ENCODE measurements at regions not wholly inside any gene's neighbourhood (a gene's known extent, or its start where the extent isn't known, plus 50 kb on each side); places are given as distances from the start of the nearest gene placed in this dataset.
"Not testable (repeated sequence)": the region's sequence is repeated elsewhere in the genome, so short reads cannot be mapped to it uniquely, and the experiment has no call there.

DNA sequence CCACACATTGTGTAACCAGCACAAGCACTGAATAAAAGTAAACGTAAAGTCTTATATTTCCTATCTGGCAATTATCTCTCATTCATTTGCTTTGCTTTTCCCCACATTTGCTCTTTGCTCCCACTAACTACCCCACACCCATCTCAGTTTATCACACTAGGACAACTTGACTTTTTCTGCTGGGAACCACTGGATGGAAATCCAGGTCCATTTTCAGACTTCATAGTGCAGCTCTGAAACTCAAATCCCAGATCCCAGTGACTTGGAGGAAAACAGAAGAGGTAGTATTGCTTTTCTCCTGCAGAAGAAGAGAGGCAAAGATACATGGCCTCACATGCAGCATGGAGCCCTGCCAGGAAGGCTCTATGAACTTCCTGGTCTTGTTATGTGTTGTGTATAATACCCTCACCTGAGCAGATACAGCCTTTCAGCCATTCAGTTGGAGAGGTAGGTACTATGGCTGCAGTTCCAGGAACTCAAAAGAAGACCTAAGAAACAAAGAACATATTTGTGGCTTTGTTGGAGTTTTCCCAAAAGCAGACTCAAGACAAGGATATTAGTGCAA, 90.0 kb upstream of the NIPBL start:
- DNase-seq = no peak

DNA sequence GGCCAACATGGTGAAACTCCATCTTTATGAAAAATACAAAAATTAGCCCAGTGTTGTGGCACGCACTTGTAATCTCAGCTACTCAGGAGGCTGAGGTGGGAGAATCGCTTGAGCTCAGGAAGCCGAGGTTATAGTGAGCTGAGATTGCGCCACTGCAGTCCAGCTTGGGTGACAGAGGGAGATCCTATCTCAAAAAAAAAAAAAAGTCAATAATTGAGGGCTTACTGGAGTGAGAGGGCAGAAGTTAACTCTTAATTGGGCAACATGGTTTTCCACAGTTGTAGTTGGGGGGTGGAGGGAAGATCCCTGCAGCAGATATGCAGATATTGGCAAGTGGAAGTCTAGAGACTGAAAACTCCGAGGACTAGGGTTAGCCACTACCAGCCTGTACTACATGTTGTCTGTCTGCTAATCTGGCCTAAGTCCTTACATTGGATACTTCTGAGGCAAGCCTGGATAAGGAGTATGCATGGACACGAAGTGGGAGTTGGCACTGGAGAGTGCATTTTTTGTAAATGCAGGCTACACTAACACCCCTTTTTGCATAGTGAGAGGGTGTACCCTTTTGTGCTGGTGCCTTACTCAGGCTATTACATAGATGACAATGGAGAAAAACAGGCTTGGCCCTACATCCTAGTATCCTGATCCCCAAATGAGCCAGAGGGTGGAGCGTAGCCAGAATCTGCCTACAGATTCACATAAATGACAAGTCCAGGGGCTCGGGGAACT, 89.0 kb upstream of the NIPBL start:
- no peak for DNase-seq

DNA sequence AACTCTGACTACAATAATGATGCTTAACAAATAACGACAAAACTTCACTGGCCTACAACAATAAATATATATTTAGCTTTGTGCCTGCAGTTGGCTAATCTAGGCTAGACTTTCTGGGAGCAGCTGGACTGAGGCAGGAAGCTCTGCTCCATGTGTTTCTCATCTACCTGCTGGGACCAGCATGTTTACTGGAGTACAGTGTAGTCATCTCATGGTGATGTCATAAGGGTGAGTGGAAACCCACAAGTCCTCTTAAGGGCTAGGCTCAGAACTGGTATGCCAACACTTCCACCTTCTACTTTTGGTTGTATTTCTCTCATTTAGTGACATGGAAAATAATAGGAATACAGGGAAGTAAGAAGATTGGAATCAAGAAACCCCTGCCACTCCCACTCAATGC, 85.7 kb upstream of the NIPBL start:
- no peak for DNase-seq

DNA sequence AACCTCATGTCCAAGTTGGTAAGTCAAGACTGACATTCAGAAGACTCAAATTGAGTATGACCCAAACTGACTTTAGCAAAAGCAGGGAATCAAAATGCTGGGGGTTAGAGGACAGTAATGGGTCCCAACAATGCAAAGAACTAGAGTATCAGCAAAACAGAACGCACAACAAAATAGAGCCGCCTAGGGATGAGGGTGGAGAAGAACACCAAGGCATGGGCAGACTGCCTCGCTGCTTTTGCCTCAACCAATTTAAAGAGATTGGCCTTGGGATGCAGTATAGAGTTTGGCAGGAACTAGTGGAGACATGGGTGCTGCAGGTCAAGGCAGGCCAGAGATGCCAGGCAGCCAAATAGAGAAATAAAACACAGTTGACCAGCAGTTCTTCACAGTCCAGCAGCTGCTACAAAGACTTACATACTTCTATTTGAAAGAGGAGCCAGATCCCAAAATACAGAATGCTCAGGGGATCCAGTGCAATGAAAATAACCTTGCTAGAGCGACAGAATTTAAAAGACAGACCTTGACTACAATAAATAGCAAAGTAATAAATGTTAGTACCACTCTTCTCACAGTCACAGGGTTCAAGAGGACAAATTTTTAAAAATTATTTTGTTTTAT, 83.9 kb upstream of the NIPBL start:
- DNase-seq = no peak

DNA sequence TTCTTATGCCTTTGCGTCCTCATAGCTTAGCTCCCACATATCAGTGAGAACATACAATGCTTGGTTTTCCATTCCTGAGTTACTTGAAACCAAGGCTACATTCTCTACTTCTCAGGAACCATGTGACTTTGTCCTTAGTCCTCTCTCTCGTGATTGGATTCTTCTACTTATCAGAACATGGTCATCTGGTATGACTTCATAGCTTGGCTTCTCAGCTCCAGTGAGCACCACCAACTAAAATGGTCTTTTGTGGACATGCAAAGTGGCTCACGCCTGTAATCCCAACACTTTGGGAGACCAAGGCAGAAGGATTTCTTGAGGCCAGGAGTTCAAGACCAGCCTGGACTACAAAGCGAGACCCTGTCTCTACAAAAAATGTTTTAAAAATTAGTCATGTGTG, 81.2 kb upstream of the NIPBL start:
- DNase-seq = no peak

DNA sequence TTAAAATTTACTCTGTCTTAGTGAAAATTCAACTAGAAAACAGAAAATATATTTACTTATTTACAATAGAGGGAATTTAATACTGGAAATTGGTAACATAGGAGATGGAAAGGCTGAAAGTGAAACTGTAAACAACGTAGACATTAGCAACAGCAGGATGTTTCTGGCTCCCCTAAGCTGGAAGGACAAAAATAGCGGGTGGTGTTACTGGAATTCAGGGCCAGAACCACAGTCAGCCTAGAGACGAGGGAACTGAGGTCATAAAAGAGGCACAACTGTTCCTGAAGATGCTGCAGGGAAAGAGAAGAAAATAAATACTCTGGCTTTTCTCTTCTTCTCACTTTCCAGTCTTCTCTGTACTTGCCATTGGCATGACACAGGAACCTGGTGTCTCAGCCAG, 80.4 kb upstream of the NIPBL start:
- DNase-seq = no peak

DNA sequence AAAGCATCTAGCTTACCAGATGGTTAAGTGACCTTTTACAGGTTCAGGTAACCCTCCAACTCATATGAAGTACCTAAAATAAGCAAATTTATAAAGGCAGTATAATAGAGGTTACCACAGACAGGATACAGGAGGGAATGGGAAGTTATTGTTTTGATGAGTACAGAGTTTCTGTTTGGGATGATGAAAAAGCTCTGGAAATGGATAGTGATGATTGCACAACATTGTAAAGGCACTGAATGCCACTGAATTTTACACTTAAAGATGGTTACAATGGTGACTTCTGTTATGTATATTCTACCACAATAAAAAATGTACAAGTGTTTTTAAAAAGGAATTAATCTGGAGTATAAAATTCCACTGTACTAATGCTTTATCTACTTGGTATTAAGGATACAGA, 75.0 kb upstream of the NIPBL start:
- DNase-seq = no peak

DNA sequence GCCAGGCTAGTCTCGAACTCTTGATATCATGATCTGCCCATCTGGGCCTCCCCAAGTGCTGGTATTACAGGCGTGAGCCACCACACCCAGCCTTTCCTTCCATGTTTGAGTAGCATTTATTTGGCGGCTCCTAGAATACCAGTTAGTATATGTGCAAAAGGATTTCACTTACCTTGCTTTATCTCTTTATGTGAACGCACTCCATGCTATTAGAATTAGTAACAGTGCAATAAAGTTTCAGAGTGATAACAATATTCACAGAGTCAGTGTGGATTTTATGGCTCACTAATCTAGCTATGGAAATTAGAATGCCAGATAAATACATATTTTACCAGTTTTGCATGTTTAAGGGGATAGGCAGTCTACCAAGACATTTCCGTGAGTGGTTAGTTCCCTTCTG, 74.4 kb upstream of the NIPBL start:
- DNase-seq = no peak

DNA sequence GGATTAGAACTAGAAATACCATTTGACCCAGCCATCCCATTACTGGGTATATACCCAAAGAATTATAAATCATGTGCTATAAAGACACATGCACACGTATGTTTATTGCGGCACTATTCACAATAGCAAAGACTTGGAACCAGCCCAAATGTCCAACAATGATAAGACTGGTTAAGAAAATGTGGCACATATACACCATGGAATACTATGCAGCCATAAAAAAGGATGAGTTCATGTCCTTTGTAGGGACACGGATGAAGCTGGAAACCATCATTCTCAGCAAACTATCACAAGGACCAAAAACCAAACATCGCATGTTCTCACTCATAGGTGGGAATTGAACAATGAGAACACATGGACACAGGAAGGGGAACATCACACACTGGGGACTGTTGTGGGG, 63.3 kb upstream of the NIPBL start:
- DNase-seq = not testable (repeated sequence)

DNA sequence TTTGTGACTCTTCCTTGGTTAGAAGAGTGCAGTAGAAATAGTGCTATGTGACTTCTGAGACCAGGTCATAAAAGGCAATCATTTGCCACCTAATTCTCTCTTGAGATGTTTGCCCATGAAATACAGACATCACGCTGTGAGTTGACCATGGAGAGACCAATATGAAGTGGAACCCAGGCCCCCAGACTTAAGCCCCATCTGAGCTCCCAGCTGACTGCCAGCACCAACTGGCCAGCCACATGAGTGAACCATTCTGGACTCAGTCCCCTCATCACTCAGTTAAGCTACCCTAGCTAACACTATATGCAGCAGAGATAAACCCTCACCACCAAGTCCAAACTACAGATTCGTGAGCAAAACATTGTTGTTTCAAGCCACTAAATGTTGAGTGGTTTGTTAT, 60.7 kb upstream of the NIPBL start:
- DNase-seq = no peak

DNA sequence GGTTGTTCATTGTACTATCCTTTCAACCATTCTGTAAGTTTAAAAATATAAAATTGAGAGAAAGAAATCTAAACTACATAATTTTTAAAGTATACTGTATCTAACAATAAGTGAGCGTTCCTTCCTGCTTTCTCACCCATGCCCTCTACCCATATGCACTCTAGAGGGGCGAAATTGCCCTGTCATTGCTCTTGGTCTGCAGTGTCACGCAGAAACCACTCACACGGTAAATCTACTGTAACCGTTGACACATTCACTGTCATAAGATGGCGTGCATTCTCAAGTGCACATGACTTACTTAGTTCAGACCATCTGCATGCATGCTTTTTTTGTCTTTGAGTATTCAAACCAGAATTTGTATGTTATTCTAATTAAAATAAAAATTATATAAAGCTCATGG, 55.7 kb upstream of the NIPBL start:
- no peak for DNase-seq

DNA sequence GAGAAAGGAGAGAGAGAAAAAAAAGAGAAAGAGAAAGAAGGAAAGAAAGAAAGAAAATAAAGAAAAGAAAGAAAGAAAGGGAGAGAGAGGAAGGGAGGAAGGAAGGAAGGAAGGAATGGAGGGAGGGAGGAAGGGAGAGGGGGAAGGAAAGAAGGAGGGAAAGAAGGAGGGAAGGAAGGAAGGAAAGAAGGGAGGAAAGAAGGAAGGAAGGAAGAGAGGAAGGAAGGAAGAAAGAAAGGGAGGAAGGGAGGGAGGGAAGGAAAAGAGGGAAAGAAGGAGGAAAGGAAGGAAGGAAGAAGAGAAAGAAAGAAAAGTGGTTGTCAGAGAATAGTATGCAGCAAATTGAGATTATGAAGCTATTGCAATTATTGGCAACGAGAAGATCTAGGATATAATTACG, 49.9 kb upstream of the NIPBL start:
- no peak for DNase-seq

All from GOT3 (cell line).